G401 (cell line): ENCODE measurements at regions not wholly inside any gene's neighbourhood (a gene's known extent, or its start where the extent isn't known, plus 50 kb on each side); places are given as distances from the start of the nearest gene placed in this dataset.

ENCODE experiments used
- DNase-seq: peaks from one replicate; pipeline ENCODE4 v3.0.0-alpha.2; 2015; ENCODE audit warnings: low spot score
- in situ Hi-C: cut with HindIII; loops from 2 replicates; pipeline ENCODE4 v1.10.0; 2016; ENCODE audit warnings: low sequenced_read_pairs, mixed read lengths

DNA sequence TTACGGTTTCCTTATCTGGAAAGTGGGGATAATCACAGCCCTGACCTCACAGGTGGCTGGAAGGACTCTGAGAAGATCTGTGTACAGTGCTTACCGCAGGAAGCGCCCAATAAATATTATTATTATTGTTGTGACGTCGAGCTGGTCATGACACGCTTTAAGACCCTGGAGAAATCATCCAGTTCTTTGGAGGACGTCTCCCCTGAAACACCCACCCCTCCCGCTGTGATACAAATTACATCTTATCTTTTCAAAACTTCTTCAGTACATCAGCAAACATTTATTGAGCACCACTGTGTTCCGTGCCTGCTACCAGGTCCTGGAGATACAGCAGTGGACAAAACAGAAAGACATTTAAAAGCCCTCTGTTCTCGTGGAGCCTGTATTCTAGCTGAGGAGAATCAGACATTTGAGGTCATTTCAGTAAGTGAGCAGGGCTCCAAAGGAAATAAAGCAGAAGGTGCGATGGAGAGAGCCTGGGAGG is 118.7 kb downstream of the CEBPB start:
- in situ Hi-C loops, result no loop called here
- no peak for DNase-seq

DNA sequence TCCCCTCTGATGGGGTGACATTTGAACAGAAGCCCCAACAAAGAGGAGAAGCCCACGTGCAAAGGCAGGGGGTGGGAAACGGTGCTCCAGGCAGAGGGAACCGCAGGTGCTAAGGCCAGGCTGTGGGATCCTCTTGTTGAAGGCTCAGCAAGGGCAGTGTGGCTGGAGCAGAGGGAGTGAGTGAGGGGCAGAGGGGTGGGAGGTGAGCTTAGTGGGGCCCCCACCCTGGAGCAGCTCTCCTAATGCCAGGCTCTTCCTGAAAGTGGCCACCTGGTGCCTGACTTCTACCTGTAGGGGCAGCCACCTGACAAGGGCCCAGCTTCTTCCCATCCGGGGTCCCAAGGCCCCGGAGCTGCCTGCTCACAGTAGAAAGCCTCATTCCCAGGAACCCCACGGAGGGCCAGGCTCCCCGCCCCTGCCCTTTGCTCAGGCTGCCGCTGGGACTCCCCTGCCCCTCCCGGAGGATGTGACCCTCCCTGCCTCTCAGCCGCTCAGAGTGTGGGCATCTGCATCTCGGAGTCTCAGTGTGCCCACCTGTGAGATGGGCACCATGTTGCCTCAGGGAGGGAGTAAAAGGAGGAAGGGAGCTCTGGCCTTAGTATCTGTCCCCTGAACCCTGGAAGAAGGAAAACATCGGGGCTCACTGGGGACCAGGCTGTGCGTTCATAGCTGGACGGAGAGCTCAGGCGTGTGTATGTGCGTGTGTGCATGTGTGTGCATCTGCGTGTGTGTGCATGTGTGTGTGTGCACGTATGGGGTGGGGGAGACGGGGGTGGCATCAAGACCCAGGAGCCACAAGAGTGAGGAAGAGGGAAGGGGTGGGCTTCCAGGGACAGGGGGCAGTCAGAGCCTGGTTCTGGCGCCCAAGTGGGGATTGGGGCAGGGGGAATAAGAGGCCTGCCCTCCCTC is 119.4 kb downstream of the CEBPB start:
- in situ Hi-C loops, result no loop called here
- DNase-seq, result no peak

DNA sequence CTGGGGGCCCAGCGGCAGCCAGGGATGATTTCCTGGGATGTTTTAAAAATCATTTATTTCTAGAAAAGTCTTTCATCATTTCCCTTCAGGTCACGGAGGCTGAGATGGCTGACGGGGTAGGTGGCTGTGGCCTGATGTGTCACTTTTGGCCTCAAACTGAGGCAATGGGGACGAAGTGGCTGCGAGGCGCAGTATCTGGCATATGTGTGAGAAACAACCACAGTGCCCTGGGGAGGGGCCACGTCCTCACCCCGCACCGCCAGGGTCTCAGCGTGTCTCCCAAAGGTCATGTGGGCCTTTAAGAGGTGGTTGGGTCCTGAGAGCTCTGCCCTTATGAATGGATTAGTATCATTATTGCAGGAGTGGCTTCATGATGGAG is 120.0 kb downstream of the CEBPB start:
- no peak for DNase-seq
- in situ Hi-C loops, result no loop called here

DNA sequence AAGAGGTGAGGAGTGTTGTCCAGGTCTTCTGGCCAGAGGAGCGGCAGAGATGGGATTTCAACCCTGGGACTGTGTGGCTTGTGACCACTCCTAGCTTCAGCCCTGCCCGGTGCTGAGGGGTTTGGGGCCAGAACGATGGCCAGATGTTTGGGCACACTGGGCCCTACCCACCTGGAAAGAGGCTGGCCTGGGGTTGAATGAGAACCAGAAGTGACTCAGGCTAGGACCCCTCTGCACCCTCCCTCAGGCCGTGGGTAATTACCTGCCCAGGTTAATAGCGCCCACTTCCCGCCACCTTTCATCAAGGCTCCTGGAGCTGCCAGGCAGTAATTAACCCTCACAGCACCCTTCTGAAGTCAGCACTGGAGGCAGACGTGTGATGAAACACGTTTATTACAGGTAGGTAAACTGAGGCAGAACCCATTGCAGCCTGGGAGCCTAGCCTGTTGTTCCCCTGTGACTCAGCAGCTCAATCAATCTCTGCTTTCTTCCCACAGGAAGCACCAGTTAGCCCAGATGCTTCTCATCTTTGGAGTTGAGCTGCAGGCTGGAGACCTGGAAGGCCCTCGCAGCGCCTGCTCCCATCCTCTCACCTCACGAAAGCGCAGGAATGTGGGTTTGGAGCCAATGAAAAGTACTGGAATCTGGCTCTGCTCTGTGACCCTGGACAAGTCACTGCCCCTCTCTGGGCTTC is 120.8 kb downstream of the CEBPB start:
- DNase-seq, result no peak
- in situ Hi-C loops, result no loop called here

DNA sequence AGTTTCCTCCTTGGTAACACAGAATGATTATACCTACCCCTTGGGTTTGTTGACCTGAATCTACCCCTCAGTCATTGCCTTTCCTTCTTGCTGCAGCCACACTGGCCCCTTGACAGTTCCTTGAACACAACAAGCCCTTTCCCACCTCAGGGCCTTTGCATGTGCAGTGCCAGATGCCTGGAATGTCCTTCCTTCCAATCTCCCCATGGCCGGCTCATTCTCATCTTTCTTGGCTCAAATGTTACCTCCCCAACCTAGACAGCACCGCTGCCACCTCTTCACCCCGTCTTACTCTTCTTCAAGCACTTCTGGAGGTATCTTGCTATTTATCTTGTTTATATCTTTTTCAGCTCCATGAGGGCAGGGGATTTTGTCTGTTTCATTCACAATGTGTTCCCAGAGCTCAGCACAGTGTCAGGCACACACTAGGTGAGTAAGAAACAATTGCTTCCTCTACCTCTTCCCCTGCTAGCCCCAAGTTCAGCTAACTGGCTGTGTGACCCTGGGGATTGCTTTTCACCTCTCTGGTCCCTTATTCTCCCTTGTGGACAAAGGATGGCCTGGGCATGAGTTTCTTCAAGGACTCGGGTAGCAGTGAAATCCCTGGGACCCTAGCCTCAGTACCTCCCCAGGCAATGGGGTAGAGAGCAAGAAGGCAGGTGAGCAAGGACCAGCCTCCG is 121.5 kb downstream of the CEBPB start:
- in situ Hi-C loops, result no loop called here

DNA sequence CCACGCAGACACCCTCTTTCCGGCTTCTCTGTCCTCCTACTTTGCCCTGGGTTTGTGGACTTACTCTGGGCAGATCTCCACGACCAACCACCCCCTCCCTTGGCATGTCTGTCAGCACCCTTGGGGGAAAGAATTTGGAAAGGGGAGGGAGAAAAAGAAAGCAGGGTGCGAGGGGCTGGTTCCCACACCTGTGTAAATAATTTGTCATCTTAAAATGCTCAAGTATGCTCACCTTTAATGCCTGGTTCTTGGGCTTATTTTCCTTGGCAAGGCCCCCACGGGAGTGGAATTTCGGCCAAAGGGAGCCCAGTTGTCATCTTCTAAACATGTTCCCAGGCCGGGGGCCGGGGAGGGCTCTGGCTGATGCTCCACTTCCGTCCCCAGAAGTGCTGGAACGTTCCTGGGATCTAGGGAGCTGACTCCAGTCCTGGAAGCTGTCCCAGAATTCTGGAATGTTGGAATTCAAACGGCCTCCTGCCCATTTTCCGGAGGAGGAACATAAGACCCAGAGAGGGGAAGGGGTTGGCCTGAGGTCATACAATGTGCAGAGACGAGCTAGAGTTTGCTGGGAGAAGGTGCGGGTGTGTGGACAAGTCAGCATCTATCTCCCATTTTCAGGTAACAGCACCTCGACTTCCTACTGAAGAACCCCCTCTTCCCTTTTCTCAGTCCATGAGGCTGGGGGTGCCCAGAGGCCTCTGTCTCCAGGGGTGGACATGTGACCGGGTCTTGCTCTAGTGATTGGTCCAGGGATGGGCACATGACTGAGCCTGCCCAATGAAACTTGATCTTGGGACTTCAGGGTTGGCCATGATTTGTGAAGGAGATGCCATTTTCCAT is 122.3 kb downstream of the CEBPB start:
- DNase-seq, result no peak
- in situ Hi-C loops, result no loop called here

More for the DNA sequence above, 121.5 kb downstream of the CEBPB start:
- no peak for DNase-seq

DNA sequence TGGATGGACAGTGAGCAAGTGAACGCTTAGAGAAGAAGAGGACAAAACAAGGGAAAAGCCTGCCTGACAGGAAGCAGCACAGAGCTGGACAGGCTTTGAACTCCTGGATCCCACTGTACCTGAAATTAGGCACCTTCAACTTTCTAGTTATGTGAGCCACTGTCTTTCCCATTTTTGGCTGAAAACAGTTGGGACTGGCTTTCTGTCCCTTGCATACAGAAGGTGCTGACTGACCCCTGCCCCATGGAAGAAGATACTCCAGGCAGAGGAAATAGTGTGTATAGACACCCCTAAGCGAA is 122.8 kb downstream of the CEBPB start:
- DNase-seq, result no peak
- in situ Hi-C loops, result no loop called here

DNA sequence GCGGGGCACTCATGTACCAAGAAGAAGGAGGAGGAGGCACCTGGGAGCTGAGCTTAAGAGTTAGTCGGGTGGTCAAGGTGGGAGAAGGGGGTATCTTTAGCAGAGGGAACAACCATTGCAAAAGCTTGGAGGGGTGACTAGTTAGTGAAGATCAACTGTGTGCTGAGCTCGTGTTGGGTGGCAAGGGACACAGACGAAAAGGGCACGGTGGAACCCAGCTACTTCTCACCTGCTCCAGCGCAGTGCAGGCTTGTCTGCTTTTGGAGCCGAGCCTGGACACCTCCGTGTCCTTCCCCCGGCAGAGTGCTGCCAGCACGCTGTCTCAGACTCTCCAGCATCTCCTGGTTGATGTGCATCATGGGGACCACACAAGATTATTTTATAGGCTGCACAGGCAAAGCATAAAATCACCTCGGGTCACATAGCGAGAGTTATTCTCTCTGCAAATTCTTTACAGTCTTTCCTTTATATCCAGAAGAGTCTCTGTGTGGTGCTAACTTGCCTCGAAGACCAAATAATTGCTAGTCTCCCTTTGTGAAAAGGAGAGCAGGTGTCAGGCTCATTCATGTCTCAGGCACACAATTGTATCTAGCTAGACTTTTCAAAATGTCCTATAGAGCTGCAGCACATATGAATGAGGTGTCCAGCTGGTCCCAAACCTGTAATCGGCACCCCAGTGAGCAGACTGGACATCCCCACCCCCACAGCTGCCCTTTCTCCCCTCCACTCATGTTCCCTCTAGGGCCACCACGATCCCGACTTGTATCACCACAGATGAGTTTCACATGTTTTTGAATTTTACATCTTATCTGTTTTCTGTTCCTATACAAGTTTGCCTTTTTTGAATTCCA is 123.4 kb downstream of the CEBPB start:
- in situ Hi-C loops, result no loop called here
- DNase-seq, result no peak

DNA sequence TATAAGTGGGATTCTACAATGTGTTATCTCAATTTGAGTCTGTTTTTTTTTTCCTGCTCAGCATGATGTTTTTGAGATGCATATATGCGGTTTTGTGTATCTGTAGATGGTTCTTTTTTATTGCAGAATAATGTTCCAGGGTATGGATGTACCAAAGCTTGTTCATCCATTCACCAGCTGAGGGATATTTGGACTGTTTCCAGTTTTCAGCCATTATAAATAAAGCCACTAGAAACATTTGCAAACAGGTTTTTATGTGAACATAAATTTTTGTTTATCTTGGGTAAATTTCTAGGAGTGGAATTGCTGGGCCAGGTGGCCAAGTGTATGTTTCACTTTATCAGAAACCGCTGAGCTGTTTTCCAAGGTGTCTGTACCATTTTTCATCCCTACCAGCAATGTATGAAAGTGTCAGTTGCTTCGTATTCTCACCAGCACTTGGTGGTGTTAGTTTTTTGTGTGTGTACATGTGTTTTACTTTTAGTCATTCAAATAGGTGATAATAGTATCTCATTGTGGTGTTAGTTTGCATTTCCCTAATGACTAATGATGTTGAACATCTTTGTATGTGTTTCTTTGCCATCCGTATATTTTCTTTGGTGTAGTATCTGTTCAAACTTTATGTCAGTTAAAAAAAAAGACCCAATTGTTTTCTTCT is 124.2 kb downstream of the CEBPB start:
- in situ Hi-C loops, result no loop called here
- DNase-seq, result no peak

DNA sequence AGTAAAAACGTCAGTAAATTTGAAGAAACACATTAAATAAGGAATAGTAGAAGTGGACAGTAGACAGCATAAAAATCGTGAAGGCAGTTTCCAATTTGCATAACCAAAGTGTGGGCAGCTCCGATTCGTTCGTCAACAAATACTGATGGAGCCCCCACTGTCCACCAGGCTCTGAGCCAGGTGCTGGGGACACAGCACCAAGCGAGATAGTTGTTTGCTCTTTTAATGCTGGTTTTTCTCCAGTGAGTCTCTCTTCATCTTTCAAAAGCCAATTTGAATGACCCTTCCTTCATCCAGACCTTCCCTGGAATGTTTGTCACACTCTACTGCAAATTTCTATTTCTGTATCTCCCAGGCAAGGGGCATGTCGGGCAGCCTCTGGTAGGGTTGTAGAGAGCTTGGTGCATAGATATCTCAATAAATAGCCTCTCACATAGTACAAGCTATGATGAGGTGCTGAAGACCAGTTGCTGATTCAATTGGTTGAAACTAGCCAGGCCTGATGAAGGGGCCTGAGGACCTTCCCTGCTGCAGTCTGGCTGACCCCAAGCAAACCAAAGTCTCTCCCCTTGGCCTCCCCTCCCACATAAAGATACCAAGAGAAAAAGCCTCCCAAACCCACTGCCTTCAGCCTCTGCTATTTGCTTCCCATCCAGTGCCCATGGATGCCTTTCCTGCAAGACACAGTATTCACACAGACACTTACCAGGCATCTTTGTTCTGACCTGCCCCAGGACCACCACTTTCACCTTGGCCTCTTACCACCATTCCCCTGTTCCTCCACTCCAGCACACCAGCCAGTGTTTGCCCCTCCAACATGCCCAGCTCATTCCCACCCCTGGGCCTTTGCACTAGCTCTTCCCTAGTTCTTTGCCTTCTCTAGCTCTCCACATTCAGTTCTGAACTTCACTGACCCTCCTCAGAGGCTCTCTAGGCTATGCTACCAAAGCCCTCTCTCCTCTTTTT is 125.2 kb downstream of the CEBPB start:
- in situ Hi-C loops, result no loop called here
- no peak for DNase-seq

DNA sequence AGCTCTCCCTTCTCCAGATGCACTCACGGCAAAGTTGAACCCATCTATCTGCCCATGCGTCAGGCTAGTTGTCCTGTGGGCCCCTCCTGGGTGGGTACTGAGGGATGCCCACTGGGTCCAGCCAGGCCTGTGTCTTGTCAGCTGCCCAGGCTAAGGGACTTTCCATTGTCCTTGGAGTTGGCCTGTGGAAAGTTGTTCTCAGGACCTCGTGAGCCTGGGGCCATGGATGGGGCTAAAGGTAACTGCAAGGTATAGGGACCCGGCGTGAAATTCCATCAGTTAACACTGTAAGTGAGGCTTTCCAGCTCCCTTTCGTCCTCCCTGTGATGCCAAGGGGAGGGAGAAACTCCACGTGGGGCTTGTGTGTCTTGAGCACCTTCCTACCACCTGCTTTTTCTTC is 126.5 kb downstream of the CEBPB start:
- DNase-seq, result no peak
- in situ Hi-C loops, result no loop called here

DNA sequence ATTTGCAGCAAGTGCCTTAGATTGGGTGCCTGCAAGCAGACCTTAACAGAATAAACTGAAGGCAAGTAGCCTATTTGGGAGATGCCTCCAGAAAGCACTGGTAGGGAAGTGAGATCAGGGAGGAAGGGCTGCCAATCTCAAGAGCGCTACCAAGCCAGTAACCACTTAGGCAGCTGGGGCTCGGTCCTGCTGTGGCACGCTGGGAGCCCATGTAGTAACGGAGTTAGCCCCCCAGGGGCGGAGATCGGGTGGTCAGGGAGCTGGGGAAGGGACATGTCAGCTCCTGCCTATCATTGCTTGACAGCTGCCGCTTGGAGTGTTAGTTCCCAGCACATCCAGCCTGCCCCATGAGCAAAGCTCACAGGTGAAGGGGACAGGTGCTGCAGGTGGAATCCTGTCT is 127.0 kb downstream of the CEBPB start:
- in situ Hi-C loops, result no loop called here
- DNase-seq, result no peak

DNA sequence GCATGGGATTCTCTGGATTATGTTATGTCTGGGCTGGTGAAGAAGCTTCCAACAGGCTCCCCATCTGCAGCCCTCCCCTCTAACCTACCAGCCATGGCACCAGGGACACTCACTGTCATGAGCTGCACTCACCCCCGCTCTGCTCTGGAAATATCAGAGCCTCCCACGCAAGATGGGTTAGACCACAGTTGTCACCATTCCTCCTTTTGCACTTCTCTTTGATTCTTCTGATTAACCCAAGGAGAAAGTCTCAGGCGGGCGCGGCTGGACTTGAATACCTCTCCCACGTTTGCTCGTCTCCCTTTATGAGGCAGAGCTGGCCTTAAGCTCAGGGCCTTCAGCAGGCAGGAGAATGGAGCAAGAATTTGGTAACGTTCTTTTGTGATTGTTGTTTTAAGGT is 128.1 kb downstream of the CEBPB start:
- in situ Hi-C loops, result no loop called here
- no peak for DNase-seq

DNA sequence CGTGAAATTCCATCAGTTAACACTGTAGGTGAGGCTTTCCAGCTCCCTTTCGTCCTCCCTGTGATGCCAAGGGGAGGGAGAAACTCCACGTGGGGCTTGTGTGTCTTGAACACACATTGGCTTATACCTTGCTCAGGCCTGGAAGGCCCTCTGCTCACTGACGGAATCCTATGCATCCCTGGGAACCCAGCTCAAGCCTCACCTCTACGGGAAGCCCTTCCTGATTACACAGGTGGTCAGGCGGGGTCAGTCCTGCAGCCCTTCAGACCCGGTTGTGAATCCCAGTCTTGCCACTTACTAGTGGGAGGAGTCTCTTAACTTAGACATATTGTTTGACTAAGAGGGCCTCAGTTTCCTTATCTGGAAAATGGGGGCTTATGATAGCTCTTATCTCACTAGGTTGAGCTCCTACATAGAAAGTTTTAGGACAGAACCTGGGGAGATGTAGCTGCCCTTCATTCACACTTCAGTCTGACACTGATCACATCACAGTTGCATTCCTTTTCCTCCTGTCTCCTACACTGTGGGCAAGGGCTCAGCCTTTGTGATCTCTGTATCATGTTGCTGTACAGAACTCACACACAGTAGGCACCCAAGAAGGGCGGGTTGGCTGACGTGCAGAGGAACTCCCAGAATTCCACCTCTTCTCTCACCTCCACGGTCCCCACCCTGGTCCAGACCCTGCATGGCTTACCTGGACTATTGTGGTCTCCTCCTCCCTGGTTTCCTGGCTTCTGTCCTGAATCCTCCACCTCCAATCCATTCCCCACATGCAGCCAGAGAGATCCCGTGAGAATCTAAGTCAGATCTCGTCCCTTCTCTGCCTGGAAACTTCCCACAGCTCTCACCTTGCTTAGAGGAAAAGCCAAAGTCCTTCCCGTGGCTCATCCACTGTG is 129.6 kb downstream of the CEBPB start:
- in situ Hi-C loops, result no loop called here
- DNase-seq, result no peak

DNA sequence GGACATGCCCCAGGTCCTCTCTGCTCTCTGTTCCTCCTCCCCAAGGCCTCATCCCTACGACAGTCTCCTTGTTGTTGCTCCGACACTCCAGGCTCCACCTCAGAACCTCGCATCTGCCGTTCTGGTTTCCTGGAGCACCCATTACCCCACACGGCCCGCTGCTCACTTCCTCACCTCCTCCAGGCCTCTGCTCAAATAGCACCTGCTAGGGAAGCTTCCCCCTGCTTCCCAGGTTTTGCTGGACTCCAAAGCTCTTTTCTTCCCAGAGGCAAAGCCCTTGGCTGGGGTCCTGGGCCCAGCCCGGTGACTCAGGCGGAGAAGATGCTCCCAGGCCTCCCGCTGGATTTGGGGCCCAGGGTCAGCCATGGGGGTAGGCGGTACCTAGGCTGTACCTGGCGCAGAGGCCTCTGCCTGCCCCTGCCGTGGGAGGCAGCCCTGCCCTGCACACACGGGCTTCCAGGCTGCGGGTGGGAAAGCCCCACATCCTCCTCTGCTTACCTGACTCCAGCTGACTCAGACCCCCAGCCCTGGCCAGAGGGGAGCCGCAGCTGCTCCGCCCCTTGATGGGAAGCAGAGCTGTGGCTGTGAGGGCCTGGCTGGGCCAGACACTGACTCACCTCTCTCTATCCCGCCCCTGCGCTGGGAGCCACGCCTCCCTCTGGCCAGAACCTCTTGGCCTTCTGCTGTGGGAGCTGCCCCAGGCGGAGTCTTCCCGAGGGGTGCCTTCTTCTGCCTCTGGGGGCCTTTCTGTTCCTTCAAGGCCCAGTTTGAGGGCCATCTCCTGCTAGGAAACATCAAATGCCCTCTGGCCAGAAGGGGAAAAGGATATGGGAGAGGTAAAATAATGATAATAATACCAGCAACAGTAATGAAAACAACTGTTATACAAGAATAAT is 130.5 kb downstream of the CEBPB start:
- in situ Hi-C loops, result no loop called here
- DNase-seq, result no peak
